SK-N-SH (cell line): ENCODE measurements at regions not wholly inside any gene's neighbourhood (a gene's known extent, or its start where the extent isn't known, plus 50 kb on each side); places are given as distances from the start of the nearest gene placed in this dataset.

Experiments used
- CTCF ChIA-PET: fragments of 300-600, 350-600 bp; formaldehyde crosslinking; extraction: SDS; loops from one replicate; lab custom pipeline; 2021; lab: Yijun Ruan, JAX
- POLR2A ChIA-PET: fragments of 350-600 bp; sonication (Branson Sonifier 250); formaldehyde crosslinking; extraction: SDS; loops from one replicate; lab custom pipeline; 2020; ENCODE audit warnings: antibody characterized with exemption, inconsistent platforms; lab: Yijun Ruan, JAX
- DNase-seq: peaks from one replicate; pipeline ENCODE4 v3.0.0; 2012
- H2AFZ ChIP-seq: fragments of 200-600 bp; sonication (generic); 2 replicates; pipeline ENCODE4 v1.8.1; 2016; ENCODE audit warnings: antibody characterized with exemption, mild to moderate bottlenecking, low read depth
- H3F3A ChIP-seq: fragments of 200-600 bp; sonication (generic); replicated peaks from 2 replicates; pipeline ENCODE3; 2016; ENCODE audit warnings: antibody characterized with exemption, mild to moderate bottlenecking; ENCODE audit not compliant: insufficient read depth
- H3K27ac ChIP-seq, 2 experiments: fragments of 200-500 bp in 1 of 2; fragments of 200-600 bp in 1 of 2; sonication (Bioruptor generic) in 1 of 2; sonication (generic), shearing (Covaris generic) in 1 of 2; 2 replicates each; pipeline versions ENCODE4 v1.5.1 to v1.6.1; 2014 to 2016; ENCODE audit warnings: low read depth in 2 of 2, inconsistent platforms in 1 of 2, low read length in 1 of 2, mild to moderate bottlenecking in 1 of 2, mixed read lengths in 1 of 2
- H3K27me3 ChIP-seq: fragments of 200-600 bp; sonication (generic), shearing (Covaris generic); 2 replicates; pipeline ENCODE4 v1.6.1; 2016; ENCODE audit warnings: mixed run types; ENCODE audit not compliant: insufficient read depth
- H3K36me3 ChIP-seq, 2 experiments: fragments of 200-500 bp in 1 of 2; fragments of 200-600 bp in 1 of 2; sonication (Bioruptor generic) in 1 of 2; sonication (generic) in 1 of 2; replicated peaks in 1 of 2; 2 replicates each; pipeline versions ENCODE3 to v1.5.1; 2014 to 2016; ENCODE audit warnings: low read length in 1 of 2, mild to moderate bottlenecking in 1 of 2; ENCODE audit not compliant: insufficient read depth in 2 of 2, control insufficient read depth in 1 of 2
- H3K4me1 ChIP-seq, 2 experiments: fragments of 200-500 bp in 1 of 2; fragments of 200-600 bp in 1 of 2; sonication (Bioruptor generic) in 1 of 2; sonication (generic), shearing (Covaris generic) in 1 of 2; 2 replicates each; pipeline versions ENCODE4 v1.5.1 to v1.6.1; 2014 to 2016; ENCODE audit warnings: low read depth in 1 of 2, low read length in 1 of 2, mixed run types in 1 of 2; ENCODE audit not compliant: insufficient read depth in 2 of 2, control insufficient read depth in 1 of 2
- H3K4me2 ChIP-seq: fragments of 200-600 bp; sonication (generic), shearing (Covaris generic); 2 replicates; pipeline ENCODE4 v1.6.1; 2017; ENCODE audit warnings: mixed run types
- H3K4me3 ChIP-seq, 2 experiments: fragments of 200-500 bp in 1 of 2; fragments of 200-600 bp in 1 of 2; sonication (Bioruptor generic) in 1 of 2; sonication (generic), shearing (Covaris generic) in 1 of 2; 2 replicates each; pipeline versions ENCODE4 v1.5.1 to v1.8.1; 2014 to 2016; ENCODE audit warnings: low read depth in 2 of 2, inconsistent platforms in 1 of 2, low read length in 1 of 2, mild to moderate bottlenecking in 1 of 2, mixed read lengths in 1 of 2, moderate library complexity in 1 of 2
- H3K79me2 ChIP-seq: fragments of 200-600 bp; sonication (generic); 2 replicates; pipeline ENCODE4 v1.8.1; 2017; ENCODE audit warnings: mild to moderate bottlenecking; ENCODE audit not compliant: insufficient read depth
- H3K9ac ChIP-seq: fragments of 200-600 bp; sonication (generic); 2 replicates; pipeline ENCODE4 v1.6.1; 2017; ENCODE audit warnings: mixed run types
- H3K9me2 ChIP-seq: fragments of 200-600 bp; sonication (generic); 2 replicates; pipeline ENCODE4 v1.6.1; 2017; ENCODE audit warnings: mixed run types
- H3K9me3 ChIP-seq: fragments of 200-600 bp; sonication (generic); 2 replicates; pipeline ENCODE4 v1.6.1; 2017; ENCODE audit warnings: mixed run types, mild to moderate bottlenecking, moderate library complexity
- H4K20me1 ChIP-seq: fragments of 200-600 bp; sonication (generic); 2 replicates; pipeline ENCODE4 v1.6.1; 2017; ENCODE audit warnings: mild to moderate bottlenecking, mixed run types; ENCODE audit not compliant: insufficient read depth
- CHD2 ChIP-seq: fragments of 150-350 bp; IDR thresholded peaks from 2 replicates; pipeline ENCODE4 v1.6.1; 2018; ENCODE audit warnings: low read length; ENCODE audit not compliant: partially characterized antibody
- CTCF ChIP-seq: fragments of 200-600 bp; sonication (generic); IDR thresholded peaks from 2 replicates; pipeline ENCODE4 v1.6.1; 2017; ENCODE audit warnings: antibody characterized with exemption, mild to moderate bottlenecking, moderate library complexity
- EP300 ChIP-seq, 2 experiments: IDR thresholded peaks; 2 replicates each; pipeline versions ENCODE4 v1.4.0 to v1.6.1; 2012; ENCODE audit warnings: borderline replicate concordance in 1 of 2, low read depth in 1 of 2, low read length in 1 of 2
- EZH2phosphoT487 ChIP-seq: fragments of 200-600 bp; sonication (generic); IDR thresholded peaks from 2 replicates; pipeline ENCODE4 v1.6.1; 2017; ENCODE audit warnings: low read depth, mixed run types, mild to moderate bottlenecking, antibody characterized with exemption, moderate library complexity, borderline replicate concordance
- GABPA ChIP-seq: IDR thresholded peaks from 2 replicates; pipeline ENCODE4 v1.4.0; 2012; ENCODE audit warnings: low read depth, mild to moderate bottlenecking
- JUND ChIP-seq: IDR thresholded peaks from 2 replicates; pipeline ENCODE4 v1.4.0; 2012
- MEF2A ChIP-seq: IDR thresholded peaks from 2 replicates; pipeline ENCODE4 v1.4.0; 2012; ENCODE audit warnings: low read depth, borderline replicate concordance
- NFIC ChIP-seq: IDR thresholded peaks from 2 replicates; pipeline ENCODE4 v1.4.0; 2012; ENCODE audit warnings: borderline replicate concordance
- NRF1 ChIP-seq: IDR thresholded peaks from 2 replicates; pipeline ENCODE4 v1.6.1; 2012; ENCODE audit warnings: low read depth, mild to moderate bottlenecking, low read length
- POLR2AphosphoS5 ChIP-seq: IDR thresholded peaks from 2 replicates; pipeline ENCODE4 v1.6.1; 2012; ENCODE audit warnings: low read depth, low read length
- REST ChIP-seq: IDR thresholded peaks from 2 replicates; pipeline ENCODE4 v1.6.1; 2012; ENCODE audit warnings: mild to moderate bottlenecking, low read depth, low read length, moderate library complexity
- RFX5 ChIP-seq: IDR thresholded peaks from 2 replicates; pipeline ENCODE4 v1.6.1; 2012; ENCODE audit warnings: mild to moderate bottlenecking, improper control_type of control experiment, low read length
- RXRA ChIP-seq: IDR thresholded peaks from 2 replicates; pipeline ENCODE4 v1.4.0; 2012; ENCODE audit warnings: low read depth, mild to moderate bottlenecking, borderline replicate concordance
- SIN3A ChIP-seq: IDR thresholded peaks from 2 replicates; pipeline ENCODE4 v1.6.1; 2012; ENCODE audit warnings: low read depth, mild to moderate bottlenecking, low read length, moderate library complexity, borderline replicate concordance
- SMC3 ChIP-seq: IDR thresholded peaks from 2 replicates; pipeline ENCODE4 v1.6.1; 2012; ENCODE audit warnings: low read depth, low read length, improper control_type of control experiment
- TCF12 ChIP-seq: IDR thresholded peaks from 2 replicates; pipeline ENCODE4 v1.4.0; 2012
- YY1 ChIP-seq: IDR thresholded peaks from 2 replicates; pipeline ENCODE4 v1.4.0; 2012; ENCODE audit warnings: low read depth, mild to moderate bottlenecking
- WGBS: methylation state at CpG from one replicate; pipeline ENCODE4 v1.1.6; 2017; ENCODE audit warnings: low lambda C conversion rate; 5-methylcytosine and 5-hydroxymethylcytosine counted together
- TF ChIP-seq, protein P1 (sequence below): IDR thresholded peaks from 2 replicates; pipeline ENCODE4; 2012
- TF ChIP-seq, protein P2 (sequence below): IDR thresholded peaks from 2 replicates; pipeline ENCODE4 v1.4.0; 2012; ENCODE audit warnings: low read depth, borderline replicate concordance

DNA sequence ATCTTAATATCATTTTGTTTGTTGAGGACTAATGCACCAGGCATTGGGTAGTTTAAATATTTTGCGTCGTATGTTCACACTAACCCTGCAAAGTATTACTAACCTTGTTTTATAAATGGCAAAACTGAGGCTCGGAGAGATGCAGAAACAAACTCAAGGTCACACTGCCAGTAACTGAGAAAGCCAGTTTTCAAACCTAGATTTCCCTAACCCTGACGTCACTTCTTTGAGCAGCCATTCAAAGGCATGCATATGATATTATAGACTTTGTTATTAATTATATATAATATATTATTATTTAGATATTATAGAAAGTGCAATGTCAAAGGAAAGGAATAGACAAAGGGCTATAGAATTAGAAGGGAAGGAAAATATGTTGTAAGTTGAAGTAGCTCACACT is 167.6 kb upstream of the EOMES start:
- Histone ChIP-seq H3K9ac (no peak overlapping the region), H3K4me3 (no peak overlapping the region), H3K36me3 (no peaks in the 10 kb centered on the region)
- CTCF ChIA-PET: no interaction called here
- TF ChIP-seq SMC3: no peak
- TF ChIP-seq MEF2A: no peak
- TF ChIP-seq CTCF: no peak
- TF ChIP-seq EP300 (IDR thresholded peaks at IDR 0.05; ENCODE audit: borderline replicate concordance in 1 of 2, low read depth in 1 of 2, low read length in 1 of 2): no peak
- no peak for TF ChIP-seq RXRA
- TF ChIP-seq NFIC: no peak
- TF ChIP-seq NRF1: no peak
- no peak for TF ChIP-seq REST
- no peak for TF ChIP-seq SIN3A
- TF ChIP-seq GABPA: no peak
- no peak for TF ChIP-seq EZH2phosphoT487
- TF ChIP-seq RFX5: no peak
- no peak for TF ChIP-seq CHD2
- TF ChIP-seq, protein P1, sequence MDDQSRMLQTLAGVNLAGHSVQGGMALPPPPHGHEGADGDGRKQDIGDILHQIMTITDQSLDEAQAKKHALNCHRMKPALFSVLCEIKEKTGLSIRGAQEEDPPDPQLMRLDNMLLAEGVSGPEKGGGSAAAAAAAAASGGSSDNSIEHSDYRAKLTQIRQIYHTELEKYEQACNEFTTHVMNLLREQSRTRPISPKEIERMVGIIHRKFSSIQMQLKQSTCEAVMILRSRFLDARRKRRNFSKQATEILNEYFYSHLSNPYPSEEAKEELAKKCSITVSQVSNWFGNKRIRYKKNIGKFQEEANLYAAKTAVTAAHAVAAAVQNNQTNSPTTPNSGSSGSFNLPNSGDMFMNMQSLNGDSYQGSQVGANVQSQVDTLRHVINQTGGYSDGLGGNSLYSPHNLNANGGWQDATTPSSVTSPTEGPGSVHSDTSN: no peak
- no peak for TF ChIP-seq TCF12
- no peak for TF ChIP-seq JUND
- TF ChIP-seq POLR2AphosphoS5: no peak
- no peak for TF ChIP-seq YY1
- TF ChIP-seq, protein P2, sequence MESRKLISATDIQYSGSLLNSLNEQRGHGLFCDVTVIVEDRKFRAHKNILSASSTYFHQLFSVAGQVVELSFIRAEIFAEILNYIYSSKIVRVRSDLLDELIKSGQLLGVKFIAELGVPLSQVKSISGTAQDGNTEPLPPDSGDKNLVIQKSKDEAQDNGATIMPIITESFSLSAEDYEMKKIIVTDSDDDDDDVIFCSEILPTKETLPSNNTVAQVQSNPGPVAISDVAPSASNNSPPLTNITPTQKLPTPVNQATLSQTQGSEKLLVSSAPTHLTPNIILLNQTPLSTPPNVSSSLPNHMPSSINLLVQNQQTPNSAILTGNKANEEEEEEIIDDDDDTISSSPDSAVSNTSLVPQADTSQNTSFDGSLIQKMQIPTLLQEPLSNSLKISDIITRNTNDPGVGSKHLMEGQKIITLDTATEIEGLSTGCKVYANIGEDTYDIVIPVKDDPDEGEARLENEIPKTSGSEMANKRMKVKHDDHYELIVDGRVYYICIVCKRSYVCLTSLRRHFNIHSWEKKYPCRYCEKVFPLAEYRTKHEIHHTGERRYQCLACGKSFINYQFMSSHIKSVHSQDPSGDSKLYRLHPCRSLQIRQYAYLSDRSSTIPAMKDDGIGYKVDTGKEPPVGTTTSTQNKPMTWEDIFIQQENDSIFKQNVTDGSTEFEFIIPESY: no peak
- TF ChIP-seq, all 33 proteins: peak for 0
- no peaks in the 10 kb centered on the region for H3K4me1 ChIP-seq
- H3K27me3 ChIP-seq: no peaks in the 10 kb centered on the region
- no peaks in the 10 kb centered on the region for H4K20me1 ChIP-seq
- H3F3A ChIP-seq: no peaks in the 10 kb centered on the region
- no peak overlapping the region for H2AFZ ChIP-seq
- POLR2A ChIA-PET: no interaction called here
- H3K9me2 ChIP-seq: no peaks in the 10 kb centered on the region
- no peaks in the 10 kb centered on the region for H3K79me2 ChIP-seq
- DNase-seq: no peak
- no peaks in the 10 kb centered on the region for H3K9me3 ChIP-seq
- H3K27ac ChIP-seq: no peak overlapping the region
- H3K4me2 ChIP-seq: no peak overlapping the region
- WGBS: 3% methylated on average over 4 of the region's 4 CpGs
